Cardiac muscle cell (in vitro differentiated cells and primary cell): ENCODE measurements at regions not wholly inside any gene's neighbourhood (a gene's known extent, or its start where the extent isn't known, plus 50 kb on each side); places are given as distances from the start of the nearest gene placed in this dataset.
A peak's percentile ranks its signal among the peaks of the same experiment; 100 is the strongest.

Experiments used
- DNase-seq, 2 donors: peaks; one replicate each; pipeline versions ENCODE4 v3.0.0 to v3.0.0-alpha.2; 2010 to 2017; ENCODE audit warnings: low read depth in 1 of 2, low spot score in 1 of 2
- H3K27ac ChIP-seq: fragments of 200-600 bp; sonication (generic); 2 replicates; pipeline ENCODE4 v1.5.1; 2016
- H3K27me3 ChIP-seq: fragments of 200-600 bp; sonication (generic); 2 replicates; pipeline ENCODE4 v1.6.0; 2016; ENCODE audit warnings: control low read depth
- H3K36me3 ChIP-seq: fragments of 200-600 bp; sonication (generic); 2 replicates; pipeline ENCODE4 v1.5.1; 2016; ENCODE audit warnings: control low read depth
- H3K4me1 ChIP-seq: fragments of 200-600 bp; sonication (generic); 2 replicates; pipeline ENCODE4 v1.8.1; 2017; ENCODE audit warnings: low read depth, mild to moderate bottlenecking, mixed run types
- H3K4me3 ChIP-seq: fragments of 200-600 bp; sonication (generic); 2 replicates; pipeline ENCODE4 v1.5.1; 2016; ENCODE audit warnings: mild to moderate bottlenecking
- H3K9me3 ChIP-seq: fragments of 200-600 bp; sonication (generic); 2 replicates; pipeline ENCODE4 v1.5.1; 2017; ENCODE audit warnings: low read depth, mild to moderate bottlenecking, control low read depth
- CTCF ChIP-seq: IDR thresholded peaks from 2 replicates; pipeline ENCODE4 v1.5.1; 2012; ENCODE audit warnings: low read depth, mild to moderate bottlenecking, low read length

DNA sequence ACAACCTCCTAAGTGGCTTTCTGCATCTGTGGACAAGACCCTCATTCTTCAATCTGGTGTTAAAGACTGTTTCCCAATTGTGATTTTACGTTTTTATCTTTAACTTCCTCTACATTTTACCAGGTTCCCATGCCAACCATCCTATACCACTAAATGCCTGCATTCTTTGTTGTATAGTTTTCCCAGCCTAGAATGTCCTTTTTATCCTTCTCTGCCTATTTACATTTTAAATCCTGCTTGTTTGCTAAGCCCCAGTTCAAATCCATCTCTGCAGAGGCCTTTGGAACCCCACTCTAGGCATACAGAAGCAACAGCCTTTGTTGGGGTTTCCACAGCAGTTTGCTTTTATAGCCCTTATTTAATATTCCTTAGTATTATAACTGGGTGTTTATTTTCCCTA, 325.1 kb upstream of the DDHD1 start:
- Histone ChIP-seq H3K27ac (no peak overlapping the region), H3K27me3 (peaks cover 19% of the 10 kb centered on the region), H3K36me3 (no peaks in the 10 kb centered on the region), H3K9me3 (no peaks in the 10 kb centered on the region), H3K4me3 (no peak overlapping the region), H3K4me1 (peaks cover 5% of the 10 kb centered on the region)
- DNase-seq, result no peak
- TF ChIP-seq CTCF, result no peak

GRCh38 chr14:53473480-53473879, 320.4 kb upstream of the DDHD1 start:
- TF ChIP-seq CTCF, result no peak
- no peak for DNase-seq
- H3K4me3 ChIP-seq, result no peak overlapping the region

GRCh38 chr14:53472306-53472705, 319.2 kb upstream of the DDHD1 start:
- H3K36me3 ChIP-seq, result no peaks in the 10 kb centered on the region
- H3K4me3 ChIP-seq, result no peak overlapping the region
- no peaks in the 10 kb centered on the region for H3K9me3 ChIP-seq
- TF ChIP-seq CTCF, result no peak
- H3K4me1 ChIP-seq, result peaks cover 5% of the 10 kb centered on the region
- H3K27me3 ChIP-seq, result peaks cover 26% of the 10 kb centered on the region
- DNase-seq, result no peak
- no peak overlapping the region for H3K27ac ChIP-seq

More at GRCh38 chr14:53473480-53473879, 320.4 kb upstream of the DDHD1 start:
- Histone ChIP-seq H3K36me3 (no peaks in the 10 kb centered on the region), H3K9me3 (no peaks in the 10 kb centered on the region), H3K4me1 (peaks cover 5% of the 10 kb centered on the region), H3K27ac (no peak overlapping the region), H3K27me3 (peaks cover 26% of the 10 kb centered on the region)

GRCh38 chr14:53470351-53471043, 317.4 kb upstream of the DDHD1 start:
- H3K9me3 ChIP-seq, result no peaks in the 10 kb centered on the region
- no peak overlapping the region for H3K4me3 ChIP-seq
- DNase-seq, result peak in 1 of 2 donors; percentile 12
- TF ChIP-seq CTCF, result no peak
- H3K27me3 ChIP-seq, result peaks cover 22% of the 10 kb centered on the region
- no peak overlapping the region for H3K27ac ChIP-seq
- peaks cover 5% of the 10 kb centered on the region for H3K4me1 ChIP-seq
- H3K36me3 ChIP-seq, result no peaks in the 10 kb centered on the region

GRCh38 chr14:53468876-53469275, 315.8 kb upstream of the DDHD1 start:
- no peaks in the 10 kb centered on the region for H3K36me3 ChIP-seq
- H3K4me1 ChIP-seq, result peaks cover 8% of the 10 kb centered on the region
- DNase-seq, result no peak
- no peak overlapping the region for H3K4me3 ChIP-seq
- H3K27ac ChIP-seq, result no peak overlapping the region
- H3K9me3 ChIP-seq, result no peaks in the 10 kb centered on the region
- peaks cover 12% of the 10 kb centered on the region for H3K27me3 ChIP-seq
- TF ChIP-seq CTCF, result no peak
